AG08396 (cell line): ENCODE measurements at regions not wholly inside any gene's neighbourhood (a gene's known extent, or its start where the extent isn't known, plus 50 kb on each side); places are given as distances from the start of the nearest gene placed in this dataset.
"Not testable (repeated sequence)": the region's sequence is repeated elsewhere in the genome, so short reads cannot be mapped to it uniquely, and the experiment has no call there.

Experiments
- DNase-seq: peaks from one replicate; pipeline ENCODE4 v3.0.0; 2012; ENCODE audit warnings: low spot score, mixed read lengths

- no peak for DNase-seq
Observed at GRCh38 chr2:210961249-210961648, 404.9 kb downstream of the CPS1 start.

- DNase-seq: no peak
Observed at GRCh38 chr2:210963386-210963785, 407.0 kb downstream of the CPS1 start.

- DNase-seq: no peak
Observed at GRCh38 chr2:210964141-210964764, 407.9 kb downstream of the CPS1 start.

GRCh38 chr2:210965472-210965871 lies 409.1 kb downstream of the CPS1 start:
- no peak for DNase-seq

GRCh38 chr2:210966330-210966729 lies 409.9 kb downstream of the CPS1 start:
- DNase-seq: no peak

GRCh38 chr2:210971431-210971830 lies 415.0 kb downstream of the CPS1 start:
- no peak for DNase-seq

- DNase-seq: not testable (repeated sequence)
Observed at GRCh38 chr2:210986806-210987205, 430.4 kb downstream of the CPS1 start.

- DNase-seq: no peak
Observed at GRCh38 chr2:210991107-210991506, 434.7 kb downstream of the CPS1 start.

- DNase-seq: no peak
Observed at GRCh38 chr2:210994104-210994503, 437.7 kb downstream of the CPS1 start.

- DNase-seq: no peak
Observed at GRCh38 chr2:210997373-210997772, 441.0 kb downstream of the CPS1 start.

GRCh38 chr2:210998334-210998733 lies 441.9 kb downstream of the CPS1 start:
- no peak for DNase-seq

GRCh38 chr2:211014376-211014775 lies 458.0 kb downstream of the CPS1 start:
- DNase-seq: no peak

- DNase-seq: no peak
Observed at GRCh38 chr2:211014906-211015305, 458.5 kb downstream of the CPS1 start.

GRCh38 chr2:211025089-211025488 lies 468.7 kb downstream of the CPS1 start:
- DNase-seq: not testable (repeated sequence)

GRCh38 chr2:211026109-211026508 lies 469.7 kb downstream of the CPS1 start:
- DNase-seq: no peak

GRCh38 chr2:211027976-211028375 lies 471.6 kb downstream of the CPS1 start:
- DNase-seq: no peak

- no peak for DNase-seq
Observed at GRCh38 chr2:211033765-211034164, 477.4 kb downstream of the CPS1 start.

GRCh38 chr2:211035548-211036185 lies 479.3 kb downstream of the CPS1 start:
- no peak for DNase-seq

GRCh38 chr2:211045025-211045424 lies 488.6 kb downstream of the CPS1 start:
- DNase-seq: no peak

- DNase-seq: no peak
Observed at GRCh38 chr2:211049321-211050018, 493.1 kb downstream of the CPS1 start.

GRCh38 chr2:211055438-211055837 lies 499.0 kb downstream of the CPS1 start:
- DNase-seq: no peak

GRCh38 chr2:211061612-211062296 lies 505.4 kb downstream of the CPS1 start:
- DNase-seq: no peak

- DNase-seq: no peak
Observed at GRCh38 chr2:211062297-211062612, 505.9 kb downstream of the CPS1 start.
